Right cardiac atrium (tissue), 5 donors: ENCODE measurements at regions not wholly inside any gene's neighbourhood (a gene's known extent, or its start where the extent isn't known, plus 50 kb on each side); places are given as distances from the start of the nearest gene placed in this dataset.

Experiments used
- ATAC-seq, 2 donors: fragments of 200-7000 bp; cut with Tn5 transposase; one replicate each; pipeline versions ENCODE4 v1.8.0 to v1.9.1; 2020; ENCODE audit warnings: moderate library complexity in 2 of 2, mild to moderate bottlenecking in 1 of 2
- DNase-seq, 3 donors: peaks; one replicate each; pipeline ENCODE4 v3.0.0-alpha.2; 2020
- H3K27ac ChIP-seq: one replicate; pipeline ENCODE4 v1.5.1; 2013; ENCODE audit warnings: mild to moderate bottlenecking, low read length, control low read depth, moderate library complexity
- H3K27me3 ChIP-seq: one replicate; pipeline ENCODE4 v1.6.1; 2013; ENCODE audit not compliant: control insufficient read depth, insufficient read depth
- H3K4me1 ChIP-seq: one replicate; pipeline ENCODE4 v1.6.1; 2013; ENCODE audit warnings: low read length; ENCODE audit not compliant: control insufficient read depth, insufficient read depth
- H3K4me3 ChIP-seq: one replicate; pipeline ENCODE4 v1.5.1; 2013; ENCODE audit warnings: low read length, control low read depth
- H3K9me3 ChIP-seq: one replicate; pipeline ENCODE4 v1.6.1; 2013; ENCODE audit warnings: low read length; ENCODE audit not compliant: control insufficient read depth
- WGBS: extraction: QIAGEN DNeasy Blood & Tissue Kit; methylation state at CpG from one replicate; pipeline ENCODE4 v1.1.7; 2013; 5-methylcytosine and 5-hydroxymethylcytosine counted together
- intact Hi-C, 4 donors: fragments of 100-400 bp; cut with DNase I; formaldehyde crosslinking; loops; one replicate each; pipeline versions ENCODE4 v1.11.0 to v1.14.0; 2022 to 2023
- donor health status: healthy with polysubstance abuse.
- donor health status: DM: no; HTN: yes; CAD: no.
- donor health status: DM: no; HTN: no; CAD: no.
- donor health status: DM: no; HTN: yes; CAD: no; lungs with severe emphysema.
- donor health status: DM: yes; HTN: yes; CAD: no.

DNA sequence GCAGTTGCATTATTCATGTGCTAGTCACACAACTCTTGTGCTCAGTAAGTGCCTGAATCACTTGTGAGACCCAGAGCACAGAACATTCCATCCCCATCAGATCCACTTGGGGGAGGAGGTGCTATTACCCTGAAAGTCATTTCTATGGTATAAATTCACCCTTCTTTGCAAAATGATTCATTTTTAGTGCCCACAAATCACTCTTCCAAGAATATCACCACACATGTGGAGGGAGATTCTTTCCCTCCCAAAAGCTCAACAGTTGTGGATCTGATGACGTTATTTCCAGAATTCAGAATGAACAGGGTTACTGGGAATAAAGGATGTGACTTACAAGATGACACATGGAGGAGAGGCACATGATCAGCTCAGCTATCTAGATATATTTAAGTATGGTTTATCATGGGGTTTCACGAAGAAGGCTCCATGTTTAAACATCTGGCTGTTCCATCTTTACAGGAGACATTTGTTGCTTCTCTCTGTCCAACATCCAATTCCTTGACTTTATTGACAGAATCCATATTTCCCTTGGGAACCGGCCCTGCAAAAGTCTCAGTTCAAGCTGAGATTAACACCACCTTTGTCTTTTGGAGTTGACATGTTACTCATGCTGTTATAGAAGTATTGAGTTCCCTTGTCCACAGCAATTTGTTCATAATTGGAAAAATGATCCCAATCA lies 214.2 kb upstream of the PROK2 start:
- 73% methylated on average over 3 of the region's 3 CpGs for WGBS
- Histone ChIP-seq H3K4me1 (no peaks in the 10 kb centered on the region), H3K4me3 (no peak overlapping the region), H3K27me3 (no peaks in the 10 kb centered on the region), H3K27ac (no peak overlapping the region), H3K9me3 (no peaks in the 10 kb centered on the region)
- DNase-seq (no peak), ATAC-seq (no peak)
- intact Hi-C loops: no loop called here

DNA sequence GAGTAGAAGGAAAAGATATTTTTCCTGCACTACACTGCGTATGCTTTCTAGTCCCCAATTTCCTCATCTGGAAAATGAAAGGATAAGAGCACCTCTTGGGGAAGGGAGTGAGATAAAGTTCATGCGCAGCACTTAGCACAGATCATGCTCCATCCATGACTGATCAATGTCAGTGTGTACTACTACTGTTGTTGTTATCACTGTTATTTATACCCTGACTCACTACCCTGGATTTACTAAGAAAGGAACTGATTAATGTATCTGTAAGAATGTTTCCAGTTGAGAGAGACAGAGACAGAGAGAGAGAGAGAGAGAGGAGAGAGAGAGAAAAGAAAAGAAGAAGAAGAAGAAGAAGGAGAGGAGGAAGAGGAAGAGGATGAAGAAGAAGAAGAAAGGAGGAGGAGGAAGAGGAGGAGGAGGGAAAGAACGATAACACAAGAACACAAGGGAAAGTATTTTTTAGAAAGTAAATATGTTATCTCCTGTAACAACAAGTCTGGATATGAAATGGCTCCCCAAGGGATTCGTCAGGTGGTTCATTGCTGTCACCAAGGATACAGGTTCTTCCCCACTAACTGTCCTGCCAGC lies 212.2 kb upstream of the PROK2 start:
- no peak overlapping the region for H3K4me3 ChIP-seq
- no peaks in the 10 kb centered on the region for H3K4me1 ChIP-seq
- H3K27ac ChIP-seq: no peak overlapping the region
- ATAC-seq: no peak
- H3K9me3 ChIP-seq: no peaks in the 10 kb centered on the region
- WGBS: 66% methylated on average over 4 of the region's 4 CpGs
- intact Hi-C loops: no loop called here
- no peaks in the 10 kb centered on the region for H3K27me3 ChIP-seq
- DNase-seq: no peak

DNA sequence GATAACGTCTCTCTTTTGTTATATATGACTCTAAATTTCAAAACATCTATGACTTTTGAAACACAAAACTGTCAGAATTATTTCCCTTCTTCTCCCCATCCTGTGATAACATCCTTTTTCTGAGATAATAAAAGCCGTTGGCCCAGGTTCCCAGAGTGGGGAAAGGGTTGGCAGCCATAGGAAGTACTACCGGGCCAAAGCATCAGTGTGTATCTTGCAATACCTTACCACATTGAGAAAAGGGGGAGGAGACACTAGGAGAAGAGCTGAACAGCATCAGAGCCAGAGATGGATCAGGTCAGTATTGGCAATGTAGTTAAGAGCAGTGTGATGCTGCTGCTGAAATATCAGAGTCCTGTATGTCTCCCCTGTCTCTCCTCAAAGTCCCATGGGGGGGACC lies 210.0 kb upstream of the PROK2 start:
- H3K9me3 ChIP-seq: no peaks in the 10 kb centered on the region
- no peaks in the 10 kb centered on the region for H3K27me3 ChIP-seq
- DNase-seq: no peak

DNA sequence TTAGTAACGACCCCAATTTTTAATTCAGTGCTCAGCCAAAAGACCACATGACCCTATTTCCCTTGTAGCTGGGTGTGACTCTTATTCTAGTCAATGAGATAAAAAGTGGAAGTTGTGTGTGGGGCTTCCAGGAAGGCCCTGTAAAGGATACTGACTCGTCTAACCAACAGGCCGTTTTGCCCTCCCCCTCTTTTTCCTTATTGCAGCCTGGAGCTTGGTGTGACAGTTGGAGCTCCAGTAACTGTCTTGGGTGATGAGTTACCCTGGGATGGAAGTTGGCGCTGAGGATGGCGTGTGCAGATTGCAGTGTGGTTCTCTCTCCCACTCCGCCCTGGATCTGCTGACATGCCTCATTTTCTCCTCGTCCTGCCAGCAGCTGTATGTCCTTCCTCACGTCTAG lies 209.3 kb upstream of the PROK2 start:
- no peaks in the 10 kb centered on the region for H3K9me3 ChIP-seq
- intact Hi-C loops: no loop called here
- H3K4me3 ChIP-seq: no peak overlapping the region
- DNase-seq (no peak), ATAC-seq (peak; percentile 33 to 57)
- 74% methylated on average over 8 of the region's 8 CpGs for WGBS
- H3K27me3 ChIP-seq: no peaks in the 10 kb centered on the region
- H3K27ac ChIP-seq: no peak overlapping the region
- H3K4me1 ChIP-seq: no peaks in the 10 kb centered on the region

More for the DNA sequence above, 210.0 kb upstream of the PROK2 start:
- ATAC-seq: no peak
- WGBS: 43% methylated on average over 3 of the region's 3 CpGs
- intact Hi-C loops: no loop called here
- Histone ChIP-seq H3K27ac (no peak overlapping the region), H3K4me1 (no peaks in the 10 kb centered on the region), H3K4me3 (no peak overlapping the region)

DNA sequence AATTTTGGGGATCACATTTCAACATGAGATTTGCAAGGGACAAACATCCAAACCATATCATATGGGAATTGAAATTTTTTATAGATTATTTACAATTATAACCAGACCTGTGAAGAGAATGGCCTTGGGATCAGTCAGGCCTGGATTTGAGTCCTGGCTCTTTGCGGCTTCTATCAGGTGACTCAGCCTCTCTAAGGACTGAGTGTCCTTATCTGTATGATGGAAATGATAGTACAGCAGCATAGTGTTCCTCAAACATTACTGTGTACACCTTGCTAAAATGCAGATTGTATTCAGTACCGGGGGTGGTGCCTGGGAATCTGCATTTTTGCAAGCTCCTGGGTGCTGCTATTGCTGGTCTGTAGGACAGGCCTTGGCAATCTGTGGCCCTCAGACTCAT lies 206.7 kb upstream of the PROK2 start:
- WGBS: 67% methylated on average over 2 of the region's 2 CpGs
- DNase-seq (no peak), ATAC-seq (no peak)
- Histone ChIP-seq H3K27me3 (no peaks in the 10 kb centered on the region), H3K4me3 (no peak overlapping the region), H3K4me1 (no peaks in the 10 kb centered on the region), H3K27ac (no peak overlapping the region), H3K9me3 (no peaks in the 10 kb centered on the region)
- intact Hi-C loops: no loop called here

DNA sequence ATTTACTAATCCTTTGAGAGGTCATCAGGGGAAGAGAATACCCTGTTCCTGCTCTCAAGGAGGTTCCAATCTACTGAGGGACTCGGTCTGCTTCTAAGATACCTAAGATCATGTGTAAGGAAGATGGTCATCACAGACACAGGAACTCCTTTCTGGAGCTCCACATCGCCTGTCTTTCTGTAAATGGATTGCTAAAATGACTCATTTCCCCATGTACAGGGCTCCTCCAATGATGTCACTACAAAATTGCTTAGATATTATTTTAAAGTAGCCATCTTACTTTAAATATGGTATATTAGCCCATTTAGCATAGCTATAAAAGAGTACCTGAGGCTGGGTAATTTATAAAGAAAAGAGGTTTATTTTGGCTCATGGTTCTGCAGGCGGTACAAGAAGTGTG lies 206.1 kb upstream of the PROK2 start:
- Histone ChIP-seq H3K4me1 (no peaks in the 10 kb centered on the region), H3K27me3 (no peaks in the 10 kb centered on the region), H3K27ac (no peak overlapping the region), H3K9me3 (no peaks in the 10 kb centered on the region), H3K4me3 (no peak overlapping the region)
- DNase-seq (no peak), ATAC-seq (no peak)
- 87% methylated on average over 3 of the region's 3 CpGs for WGBS
- intact Hi-C loops: no loop called here

DNA sequence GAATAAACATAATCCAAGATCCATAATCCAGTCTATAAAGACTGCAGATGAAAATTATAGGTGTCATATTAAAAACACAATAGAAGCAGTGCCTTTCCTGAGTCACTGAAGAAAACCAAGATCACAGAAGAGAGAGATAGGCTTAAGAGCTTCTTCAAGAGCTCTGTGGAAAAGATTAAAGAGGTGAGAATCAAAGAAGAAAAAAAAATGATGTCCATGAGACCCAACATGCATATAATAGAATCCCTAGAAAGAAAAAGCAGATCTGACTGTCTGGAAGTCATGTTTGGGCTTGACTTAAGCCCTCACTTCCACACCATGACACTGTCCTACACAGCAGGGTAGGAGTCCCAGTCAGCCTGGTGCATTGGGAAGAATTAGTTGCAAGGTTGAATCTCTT lies 205.6 kb upstream of the PROK2 start:
- H3K27me3 ChIP-seq: no peaks in the 10 kb centered on the region

DNA sequence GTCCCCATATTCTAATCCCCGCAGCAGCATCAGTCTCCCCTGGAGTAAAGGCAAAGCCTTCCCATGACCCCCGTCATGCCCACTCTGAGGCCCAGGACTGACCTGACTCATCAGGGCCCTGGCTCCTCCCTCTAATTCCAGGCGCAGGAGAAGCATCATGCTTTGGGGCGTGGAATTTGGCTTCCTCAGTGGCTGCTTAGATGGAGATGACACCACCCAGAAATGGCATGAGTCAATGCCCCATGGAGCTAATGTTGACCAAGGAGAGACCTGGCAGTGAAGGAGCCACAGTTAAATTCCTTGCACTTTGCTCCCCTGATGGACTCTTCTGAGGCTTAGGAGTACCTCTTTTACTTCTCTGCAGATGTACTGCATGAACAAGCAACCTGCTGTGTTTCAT lies 204.2 kb upstream of the PROK2 start:
- DNase-seq: no peak
- ATAC-seq: no peak
- intact Hi-C loops: no loop called here

More for the DNA sequence above, 205.6 kb upstream of the PROK2 start:
- no peaks in the 10 kb centered on the region for H3K9me3 ChIP-seq
- no peak overlapping the region for H3K4me3 ChIP-seq
- DNase-seq: no peak
- H3K4me1 ChIP-seq: no peaks in the 10 kb centered on the region
- no peak for ATAC-seq
- intact Hi-C loops: no loop called here
- H3K27ac ChIP-seq: no peak overlapping the region

DNA sequence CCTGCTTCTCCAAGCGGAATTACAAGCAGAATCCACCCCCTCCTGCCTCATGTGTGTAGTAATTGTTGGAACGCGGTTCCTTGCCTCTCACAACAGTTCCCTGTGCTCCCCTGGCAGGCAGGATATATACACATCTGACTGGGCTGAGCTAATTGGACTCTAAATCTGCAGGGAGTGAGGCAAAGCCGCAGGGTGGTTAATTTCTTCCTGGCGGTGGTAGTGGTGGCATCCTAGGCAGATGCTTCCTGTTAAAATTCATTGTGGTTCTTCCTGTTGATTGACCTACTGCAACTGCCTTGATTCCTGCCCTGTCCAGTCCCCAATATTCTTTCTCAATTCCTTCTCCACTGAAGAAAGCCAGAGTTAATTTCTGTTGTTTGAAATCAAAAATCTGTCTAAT lies 202.9 kb upstream of the PROK2 start:
- H3K27me3 ChIP-seq: no peaks in the 10 kb centered on the region
- no peaks in the 10 kb centered on the region for H3K9me3 ChIP-seq
- 59% methylated on average over 5 of the region's 5 CpGs for WGBS
- no peak for ATAC-seq
- H3K4me3 ChIP-seq: no peak overlapping the region
- no peak overlapping the region for H3K27ac ChIP-seq
- DNase-seq: no peak
- intact Hi-C loops: no loop called here
- no peaks in the 10 kb centered on the region for H3K4me1 ChIP-seq

More for the DNA sequence above, 204.2 kb upstream of the PROK2 start:
- no peaks in the 10 kb centered on the region for H3K9me3 ChIP-seq
- H3K4me1 ChIP-seq: no peaks in the 10 kb centered on the region
- no peaks in the 10 kb centered on the region for H3K27me3 ChIP-seq
- 88% methylated on average over 4 of the region's 4 CpGs for WGBS
- no peak overlapping the region for H3K4me3 ChIP-seq
- no peak overlapping the region for H3K27ac ChIP-seq

DNA sequence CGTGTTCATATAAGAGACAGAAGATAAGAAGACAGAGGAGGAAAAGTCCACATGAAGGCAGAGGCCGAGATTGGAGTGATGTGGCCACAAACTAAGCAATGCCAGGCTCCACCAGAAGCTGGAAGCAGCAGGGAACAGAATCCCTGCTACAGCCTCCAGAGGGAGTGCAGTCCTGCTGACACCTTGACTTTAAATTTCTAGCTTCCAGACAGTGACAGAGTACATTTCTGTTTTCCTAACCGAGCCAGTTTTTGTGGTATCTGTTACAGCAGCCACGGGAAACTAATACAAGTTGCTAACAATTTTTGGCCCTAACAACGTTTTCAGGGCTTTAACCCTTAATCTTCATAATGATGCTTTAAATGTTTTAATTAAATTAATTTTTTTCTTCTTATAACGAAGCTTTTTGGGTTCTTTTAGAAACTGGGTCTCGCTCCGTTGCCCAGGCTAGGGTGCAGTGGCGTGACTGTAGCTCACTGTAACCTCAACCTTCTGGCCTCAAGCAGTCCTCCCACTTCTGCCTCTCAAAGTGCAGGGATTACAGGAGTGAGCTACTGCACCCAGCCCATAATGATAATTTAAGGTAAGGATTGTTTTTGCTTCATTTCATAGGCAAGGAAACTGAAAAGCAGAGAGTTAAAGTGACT lies 202.3 kb upstream of the PROK2 start:
- Histone ChIP-seq H3K27ac (no peak overlapping the region), H3K9me3 (no peaks in the 10 kb centered on the region), H3K4me3 (no peak overlapping the region), H3K4me1 (no peaks in the 10 kb centered on the region), H3K27me3 (no peaks in the 10 kb centered on the region)
- intact Hi-C loops: no loop called here
- DNase-seq: no peak
- 73% methylated on average over 9 of the region's 9 CpGs for WGBS
- ATAC-seq: no peak

DNA sequence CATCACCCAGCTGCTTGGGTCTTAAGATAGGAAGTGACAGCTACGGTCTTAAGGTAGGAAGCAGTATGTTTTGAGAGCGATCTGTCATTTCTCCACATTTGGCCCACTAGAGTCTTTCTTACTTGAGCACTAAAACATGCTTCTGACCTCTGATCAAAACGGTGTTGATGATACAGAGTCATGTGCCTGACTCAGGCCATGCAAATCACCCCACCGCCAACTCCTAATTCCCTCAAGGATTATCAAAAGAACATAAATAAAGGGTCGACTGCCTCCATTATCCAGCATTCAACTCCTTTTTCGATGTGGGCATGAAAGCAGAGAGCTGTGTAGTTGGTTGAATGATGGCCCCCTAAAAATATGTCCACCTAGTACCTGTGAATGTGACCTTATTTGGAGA lies 201.7 kb upstream of the PROK2 start:
- intact Hi-C loops: no loop called here
- H3K4me3 ChIP-seq: no peak overlapping the region
- no peaks in the 10 kb centered on the region for H3K27me3 ChIP-seq
- ATAC-seq (no peak), DNase-seq (no peak)
- WGBS: 83% methylated on average over 6 of the region's 6 CpGs
- H3K9me3 ChIP-seq: no peaks in the 10 kb centered on the region
- H3K4me1 ChIP-seq: no peaks in the 10 kb centered on the region
- no peak overlapping the region for H3K27ac ChIP-seq
